ENCODE measurements at regions not wholly inside any gene's neighbourhood (a gene's known extent, or its start where the extent isn't known, plus 50 kb on each side); places are given as distances from the start of the nearest gene placed in this dataset.

DNA sequence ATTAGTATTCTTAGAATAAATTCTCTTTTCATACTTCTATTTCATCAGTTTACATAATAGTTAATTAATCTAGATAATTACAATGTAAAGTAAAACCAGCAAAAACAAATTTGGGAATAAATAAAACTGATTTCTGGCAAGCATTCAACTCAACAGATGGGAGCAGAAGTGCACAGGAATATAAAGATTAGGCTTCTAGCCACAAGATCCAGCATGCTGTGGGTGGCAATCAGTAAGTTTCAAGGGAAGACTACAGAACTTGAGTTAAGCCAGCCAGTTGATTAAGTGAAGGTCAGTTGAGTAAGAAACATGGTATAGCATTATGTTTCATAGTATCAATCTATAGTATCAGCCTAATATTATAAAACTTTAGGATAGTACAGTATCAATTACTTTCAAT lies 324.2 kb upstream of the AADAT start:
- TF ChIP-seq, protein P1, sequence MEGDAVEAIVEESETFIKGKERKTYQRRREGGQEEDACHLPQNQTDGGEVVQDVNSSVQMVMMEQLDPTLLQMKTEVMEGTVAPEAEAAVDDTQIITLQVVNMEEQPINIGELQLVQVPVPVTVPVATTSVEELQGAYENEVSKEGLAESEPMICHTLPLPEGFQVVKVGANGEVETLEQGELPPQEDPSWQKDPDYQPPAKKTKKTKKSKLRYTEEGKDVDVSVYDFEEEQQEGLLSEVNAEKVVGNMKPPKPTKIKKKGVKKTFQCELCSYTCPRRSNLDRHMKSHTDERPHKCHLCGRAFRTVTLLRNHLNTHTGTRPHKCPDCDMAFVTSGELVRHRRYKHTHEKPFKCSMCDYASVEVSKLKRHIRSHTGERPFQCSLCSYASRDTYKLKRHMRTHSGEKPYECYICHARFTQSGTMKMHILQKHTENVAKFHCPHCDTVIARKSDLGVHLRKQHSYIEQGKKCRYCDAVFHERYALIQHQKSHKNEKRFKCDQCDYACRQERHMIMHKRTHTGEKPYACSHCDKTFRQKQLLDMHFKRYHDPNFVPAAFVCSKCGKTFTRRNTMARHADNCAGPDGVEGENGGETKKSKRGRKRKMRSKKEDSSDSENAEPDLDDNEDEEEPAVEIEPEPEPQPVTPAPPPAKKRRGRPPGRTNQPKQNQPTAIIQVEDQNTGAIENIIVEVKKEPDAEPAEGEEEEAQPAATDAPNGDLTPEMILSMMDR (IDR thresholded peaks at IDR 0.05): no peak
- TF ChIP-seq POLR2A (IDR thresholded peaks at IDR 0.05): no peak
- TF ChIP-seq EP300 (IDR thresholded peaks at IDR 0.05): no peak
